GM20431 (cell line): ENCODE measurements at regions not wholly inside any gene's neighbourhood (a gene's known extent, or its start where the extent isn't known, plus 50 kb on each side); places are given as distances from the start of the nearest gene placed in this dataset.

ENCODE experiments used
- in situ Hi-C: fragments of 300-500 bp; cut with MseI, MboI; formaldehyde crosslinking; loops from one replicate; pipeline ENCODE4 v1.15.0; 2020; ENCODE audit warnings: low sequenced_read_pairs; ENCODE audit not compliant: unreplicated experiment

GRCh38 chr5:4781299-4781698, 358.8 kb upstream of the ADAMTS16 start:
- in situ Hi-C loops: no loop called here

- in situ Hi-C loops: no loop called here
Observed at GRCh38 chr5:4785971-4786370, 354.2 kb upstream of the ADAMTS16 start.

GRCh38 chr5:4797445-4797844, 342.7 kb upstream of the ADAMTS16 start:
- in situ Hi-C loops: no loop called here

GRCh38 chr5:4802044-4802443, 338.1 kb upstream of the ADAMTS16 start:
- in situ Hi-C loops: no loop called here

GRCh38 chr5:4804691-4805360, 335.3 kb upstream of the ADAMTS16 start:
- in situ Hi-C loops: no loop called here

GRCh38 chr5:4815002-4815401, 325.1 kb upstream of the ADAMTS16 start:
- in situ Hi-C loops: no loop called here

- in situ Hi-C loops: no loop called here
Observed at GRCh38 chr5:4817767-4818166, 322.4 kb upstream of the ADAMTS16 start.

- in situ Hi-C loops: no loop called here
Observed at GRCh38 chr5:4831325-4831724, 308.8 kb upstream of the ADAMTS16 start.

- in situ Hi-C loops: no loop called here
Observed at GRCh38 chr5:4832471-4832870, 307.7 kb upstream of the ADAMTS16 start.

GRCh38 chr5:4833104-4833738, 306.9 kb upstream of the ADAMTS16 start:
- in situ Hi-C loops: no loop called here

GRCh38 chr5:4837489-4838058, 302.6 kb upstream of the ADAMTS16 start:
- in situ Hi-C loops: no loop called here

GRCh38 chr5:4845221-4845620, 294.9 kb upstream of the ADAMTS16 start:
- in situ Hi-C loops: no loop called here

GRCh38 chr5:4847766-4848165, 292.4 kb upstream of the ADAMTS16 start:
- in situ Hi-C loops: no loop called here

GRCh38 chr5:4855036-4855435, 285.1 kb upstream of the ADAMTS16 start:
- in situ Hi-C loops: no loop called here

- in situ Hi-C loops: no loop called here
Observed at GRCh38 chr5:4855880-4856279, 284.2 kb upstream of the ADAMTS16 start.

GRCh38 chr5:4857761-4858160, 282.4 kb upstream of the ADAMTS16 start:
- in situ Hi-C loops: no loop called here

GRCh38 chr5:4859500-4860235, 280.5 kb upstream of the ADAMTS16 start:
- in situ Hi-C loops: no loop called here

GRCh38 chr5:4860631-4861030, 279.5 kb upstream of the ADAMTS16 start:
- in situ Hi-C loops: no loop called here

- in situ Hi-C loops: no loop called here
Observed at GRCh38 chr5:4862500-4862899, 277.6 kb upstream of the ADAMTS16 start.

- in situ Hi-C loops: no loop called here
Observed at GRCh38 chr5:4866131-4866659, 273.9 kb upstream of the ADAMTS16 start.

GRCh38 chr5:4866817-4867216, 273.3 kb upstream of the ADAMTS16 start:
- in situ Hi-C loops: no loop called here
